ENCODE measurements at regions not wholly inside any gene's neighbourhood (a gene's known extent, or its start where the extent isn't known, plus 50 kb on each side); places are given as distances from the start of the nearest gene placed in this dataset.
A peak's percentile ranks its signal among the peaks of the same experiment; 100 is the strongest.

GRCh38 chr21:35144978-35145377 lies 95.9 kb upstream of the RUNX1 start:
- DNase-seq, result no peak

GRCh38 chr21:35142036-35142815 lies 93.1 kb upstream of the RUNX1 start:
- DNase-seq, result no peak

- DNase-seq, result no peak
Observed at GRCh38 chr21:35139382-35139715, 90.2 kb upstream of the RUNX1 start.

GRCh38 chr21:35138665-35139381 lies 89.7 kb upstream of the RUNX1 start:
- no peak for DNase-seq

- no peak for DNase-seq
Observed at GRCh38 chr21:35136586-35137219, 87.6 kb upstream of the RUNX1 start.

- no peak for DNase-seq
Observed at GRCh38 chr21:35136106-35136505, 87.0 kb upstream of the RUNX1 start.

GRCh38 chr21:35135481-35135880 lies 86.4 kb upstream of the RUNX1 start:
- no peak for DNase-seq

- no peak for DNase-seq
Observed at GRCh38 chr21:35134309-35134708, 85.2 kb upstream of the RUNX1 start.

GRCh38 chr21:35128536-35128935 lies 79.4 kb upstream of the RUNX1 start:
- no peak for DNase-seq

GRCh38 chr21:35127851-35128250 lies 78.7 kb upstream of the RUNX1 start:
- DNase-seq, result no peak

GRCh38 chr21:35127026-35127425 lies 77.9 kb upstream of the RUNX1 start:
- no peak for DNase-seq

GRCh38 chr21:35120631-35121180 lies 71.6 kb upstream of the RUNX1 start:
- peak; percentile 91 for DNase-seq

GRCh38 chr21:35119501-35120047 lies 70.5 kb upstream of the RUNX1 start:
- no peak for DNase-seq

GRCh38 chr21:35116777-35117176 lies 67.7 kb upstream of the RUNX1 start:
- no peak for DNase-seq

GRCh38 chr21:35113064-35113463 lies 64.0 kb upstream of the RUNX1 start:
- DNase-seq, result no peak

- DNase-seq, result peak; percentile 8
Observed at GRCh38 chr21:35111321-35111930, 62.3 kb upstream of the RUNX1 start.

GRCh38 chr21:35108887-35109286 lies 59.8 kb upstream of the RUNX1 start:
- no peak for DNase-seq

GRCh38 chr21:35107520-35107919 lies 58.4 kb upstream of the RUNX1 start:
- no peak for DNase-seq

- no peak for DNase-seq
Observed at GRCh38 chr21:35106246-35106835, 57.2 kb upstream of the RUNX1 start.

- DNase-seq, result no peak
Observed at GRCh38 chr21:35102488-35103371, 53.6 kb upstream of the RUNX1 start.

- DNase-seq, result no peak
Observed at GRCh38 chr21:35100349-35100811, 51.3 kb upstream of the RUNX1 start.
